HepG2 (cell line): ENCODE measurements at regions not wholly inside any gene's neighbourhood (a gene's known extent, or its start where the extent isn't known, plus 50 kb on each side); places are given as distances from the start of the nearest gene placed in this dataset.

Experiments used
- ATAC-seq: fragments of 200-7000 bp; cut with Tn5 transposase; 3 replicates; pipeline ENCODE4 v1.9.1; 2020; ENCODE audit warnings: mild to moderate bottlenecking, moderate library complexity
- BruUV-seq: library from RNA; stranded (reverse); fragments of 400-500 nt; replicated peaks from 2 replicates; lab custom pipeline; 2021; lab: Mats Ljungman, UMichigan
- CTCF ChIA-PET: fragments of 300-600 bp; formaldehyde crosslinking; extraction: SDS; loops from one replicate; lab custom pipeline; 2021; ENCODE audit warnings: low total read pairs, inconsistent platforms, low intra/inter-chr PET ratio; lab: Yijun Ruan, JAX
- POLR2A ChIA-PET: fragments of 350-600 bp; sonication (Branson Sonifier 250); formaldehyde crosslinking; loops from one replicate; lab custom pipeline; 2020; ENCODE audit warnings: antibody characterized with exemption, inconsistent platforms; lab: Yijun Ruan, JAX
- DNase-seq: peaks from one replicate; pipeline ENCODE4 v3.0.0-alpha.2; 2015; ENCODE audit warnings: low spot score
- FAIRE-seq: peaks from 3 replicates; lab custom pipeline; 2011; peaks lifted over from hg19 to GRCh38; lab: Jason Lieb, UNC
- H2AFZ ChIP-seq: one replicate; pipeline ENCODE4 v1.6.1; 2011; ENCODE audit warnings: low read length, inconsistent platforms
- H3K27ac ChIP-seq: fragments of 300-600 bp; 3 replicates; pipeline ENCODE4 v1.8.0; 2011; ENCODE audit warnings: mixed run types, mild to moderate bottlenecking, mixed read lengths, low read length, inconsistent platforms; ENCODE audit not compliant: insufficient read depth; ENCODE audit errors: extremely low read length
- H3K27me3 ChIP-seq, 2 experiments: fragments of 200-600 bp in 1 of 2; 2 replicates in 1 of 2; 3 replicates in 1 of 2; pipeline versions ENCODE4 v1.6.0 to v1.8.0; 2011; ENCODE audit warnings: low read length in 2 of 2, mild to moderate bottlenecking in 2 of 2, moderate library complexity in 2 of 2, inconsistent platforms in 1 of 2; ENCODE audit not compliant: insufficient read depth in 2 of 2, control insufficient read depth in 1 of 2
- H3K36me3 ChIP-seq, 2 experiments: fragments of 200-600 bp in 1 of 2; replicated peaks in 1 of 2; 2 replicates in 1 of 2; 3 replicates in 1 of 2; pipeline versions ENCODE4 v1.5.1 to v1.8.0; 2011; ENCODE audit warnings: low read length in 2 of 2, inconsistent platforms in 1 of 2; ENCODE audit not compliant: insufficient read depth in 2 of 2, control insufficient read depth in 1 of 2
- H3K4me1 ChIP-seq: 2 replicates; pipeline ENCODE4 v1.5.1; 2012; ENCODE audit warnings: low read length, inconsistent platforms; ENCODE audit not compliant: insufficient read depth
- H3K4me2 ChIP-seq: 2 replicates; pipeline ENCODE4 v1.6.0; 2011; ENCODE audit warnings: low read depth, low read length, inconsistent platforms
- H3K4me3 ChIP-seq, 3 experiments: fragments of 200-600 bp in 1 of 3; sonication (generic), shearing (Covaris generic) in 1 of 3; replicated peaks in 1 of 3; 2 replicates each; pipeline ENCODE4 v1.5.1; 2011 to 2016; ENCODE audit warnings: low read length in 3 of 3, inconsistent platforms in 2 of 3, low read depth in 2 of 3, mild to moderate bottlenecking in 2 of 3, control low read depth in 1 of 3, mixed read lengths in 1 of 3; ENCODE audit not compliant: insufficient read depth in 1 of 3
- H3K79me2 ChIP-seq: one replicate; pipeline ENCODE4 v1.6.1; 2011; ENCODE audit warnings: low read length, inconsistent platforms; ENCODE audit not compliant: insufficient read depth
- H3K9ac ChIP-seq: 2 replicates; pipeline ENCODE4 v1.6.0; 2011; ENCODE audit warnings: mild to moderate bottlenecking, low read depth, low read length, inconsistent platforms; ENCODE audit not compliant: insufficient read depth
- H3K9me3 ChIP-seq: 2 replicates; pipeline ENCODE4 v1.5.1; 2012; ENCODE audit warnings: mild to moderate bottlenecking, low read length
- H4K20me1 ChIP-seq: 2 replicates; pipeline ENCODE4 v1.6.0; 2011; ENCODE audit warnings: inconsistent platforms, mild to moderate bottlenecking, low read length, moderate library complexity; ENCODE audit not compliant: insufficient read depth
- BRF2 ChIP-seq: sonication (generic); formaldehyde crosslinking; IDR thresholded peaks from 2 replicates; pipeline ENCODE4 v1.8.1; 2022; ENCODE audit warnings: mild to moderate bottlenecking, missing genetic modification reagents
- HBP1 ChIP-seq: IDR thresholded peaks from 2 replicates; pipeline ENCODE4 v1.6.1; 2016; ENCODE audit warnings: low read depth, control low read depth
- HES4 ChIP-seq: sonication (generic); formaldehyde crosslinking; IDR thresholded peaks from 2 replicates; pipeline ENCODE4 v1.9.0; 2021; ENCODE audit warnings: mild to moderate bottlenecking, missing genetic modification reagents, borderline replicate concordance
- ISX ChIP-seq: sonication (generic); formaldehyde crosslinking; conservative IDR thresholded peaks from 2 replicates; pipeline ENCODE4 v1.5.0; 2020; ENCODE audit warnings: missing genetic modification reagents
- NFYB ChIP-seq: sonication (generic); formaldehyde crosslinking; IDR thresholded peaks from 2 replicates; pipeline ENCODE4 v1.4.0; 2020; ENCODE audit warnings: missing genetic modification reagents
- SMARCC2 ChIP-seq: fragments of 450-650 bp; IDR thresholded peaks from 2 replicates; pipeline ENCODE4 v1.6.1; 2017; ENCODE audit warnings: antibody characterized with exemption, mild to moderate bottlenecking
- TFDP2 ChIP-seq: sonication (generic); formaldehyde crosslinking; IDR thresholded peaks from 2 replicates; pipeline ENCODE4 v1.4.0; 2020; ENCODE audit warnings: missing genetic modification reagents
- THAP11 ChIP-seq: IDR thresholded peaks from 2 replicates; pipeline ENCODE4 v1.6.1; 2016; ENCODE audit warnings: missing biosample characterization, missing genetic modification reagents
- ZBTB20 ChIP-seq: sonication (generic); formaldehyde crosslinking; IDR thresholded peaks from 2 replicates; pipeline ENCODE4 v1.8.1; 2023; ENCODE audit warnings: missing genetic modification reagents, low read depth, mild to moderate bottlenecking, borderline replicate concordance
- ZNF24 ChIP-seq: fragments of 450-650 bp; IDR thresholded peaks from 2 replicates; pipeline ENCODE4 v1.6.1; 2017; ENCODE audit warnings: antibody characterized with exemption, mild to moderate bottlenecking
- ZNF350 ChIP-seq: sonication (generic); formaldehyde crosslinking; IDR thresholded peaks from 2 replicates; pipeline ENCODE4 v1.4.0; 2020; ENCODE audit warnings: mild to moderate bottlenecking, low read depth, missing genetic modification reagents, borderline replicate concordance
- ZNF589 ChIP-seq: sonication (generic); formaldehyde crosslinking; conservative IDR thresholded peaks from 2 replicates; pipeline ENCODE4 v1.8.0; 2022; ENCODE audit warnings: mild to moderate bottlenecking, moderate library complexity, missing genetic modification reagents
- ZNF746 ChIP-seq: sonication (generic); formaldehyde crosslinking; IDR thresholded peaks from 2 replicates; pipeline ENCODE4 v1.8.0; 2022; ENCODE audit warnings: mild to moderate bottlenecking, missing genetic modification reagents
- WGBS: methylation state at CpG from one replicate; pipeline ENCODE4 v1.1.6; 2017; ENCODE audit warnings: low lambda C conversion rate; 5-methylcytosine and 5-hydroxymethylcytosine counted together
- in situ Hi-C: cut with HindIII; loops from 2 replicates; pipeline ENCODE4 v1.10.0; 2017; ENCODE audit warnings: low pct_unique_long_range_greater_than_20kb; ENCODE audit not compliant: extremely low pct_ligation_motif_present
- intact Hi-C: fragments of 100-400 bp; cut with micrococcal nuclease; formaldehyde crosslinking; loops from one replicate; pipeline ENCODE4 v1.10.0; 2022; ENCODE audit not compliant: unreplicated experiment
- TF ChIP-seq, protein P1 (sequence below): sonication (generic); formaldehyde crosslinking; IDR thresholded peaks from 2 replicates; pipeline ENCODE4 v1.8.1; 2023; ENCODE audit warnings: mild to moderate bottlenecking, missing genetic modification reagents
- TF ChIP-seq, protein P2 (sequence below): sonication (generic); formaldehyde crosslinking; IDR thresholded peaks from 2 replicates; pipeline ENCODE4 v1.8.0; 2022; ENCODE audit warnings: missing genetic modification reagents, mild to moderate bottlenecking, moderate library complexity, borderline replicate concordance

- Histone ChIP-seq H3K36me3 (no peaks in the 10 kb centered on the region), H3K79me2 (no peaks in the 10 kb centered on the region), H3K4me3 (no peak overlapping the region), H2AFZ (no peak overlapping the region), H3K4me1 (no peaks in the 10 kb centered on the region), H3K9ac (no peak overlapping the region), H4K20me1 (no peaks in the 10 kb centered on the region)
- no peak for DNase-seq
- CTCF ChIA-PET, result no interaction called here
- TF ChIP-seq, protein P1, sequence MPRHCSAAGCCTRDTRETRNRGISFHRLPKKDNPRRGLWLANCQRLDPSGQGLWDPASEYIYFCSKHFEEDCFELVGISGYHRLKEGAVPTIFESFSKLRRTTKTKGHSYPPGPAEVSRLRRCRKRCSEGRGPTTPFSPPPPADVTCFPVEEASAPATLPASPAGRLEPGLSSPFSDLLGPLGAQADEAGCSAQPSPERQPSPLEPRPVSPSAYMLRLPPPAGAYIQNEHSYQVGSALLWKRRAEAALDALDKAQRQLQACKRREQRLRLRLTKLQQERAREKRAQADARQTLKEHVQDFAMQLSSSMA (CRISPR knock-in tag), result no peak
- no peak for TF ChIP-seq ZNF24
- TF ChIP-seq BRF2 (CRISPR knock-in tag), result no peak
- no peak for TF ChIP-seq HBP1 (CRISPR knock-in tag)
- TF ChIP-seq ISX (CRISPR knock-in tag), result no peak
- no peak for TF ChIP-seq THAP11
- TF ChIP-seq ZNF350 (CRISPR knock-in tag), result no peak
- no peak for TF ChIP-seq ZNF589
- no peak for TF ChIP-seq TFDP2 (CRISPR knock-in tag)
- no peak for TF ChIP-seq HES4 (CRISPR knock-in tag)
- TF ChIP-seq SMARCC2, result no peak
- TF ChIP-seq, protein P2, sequence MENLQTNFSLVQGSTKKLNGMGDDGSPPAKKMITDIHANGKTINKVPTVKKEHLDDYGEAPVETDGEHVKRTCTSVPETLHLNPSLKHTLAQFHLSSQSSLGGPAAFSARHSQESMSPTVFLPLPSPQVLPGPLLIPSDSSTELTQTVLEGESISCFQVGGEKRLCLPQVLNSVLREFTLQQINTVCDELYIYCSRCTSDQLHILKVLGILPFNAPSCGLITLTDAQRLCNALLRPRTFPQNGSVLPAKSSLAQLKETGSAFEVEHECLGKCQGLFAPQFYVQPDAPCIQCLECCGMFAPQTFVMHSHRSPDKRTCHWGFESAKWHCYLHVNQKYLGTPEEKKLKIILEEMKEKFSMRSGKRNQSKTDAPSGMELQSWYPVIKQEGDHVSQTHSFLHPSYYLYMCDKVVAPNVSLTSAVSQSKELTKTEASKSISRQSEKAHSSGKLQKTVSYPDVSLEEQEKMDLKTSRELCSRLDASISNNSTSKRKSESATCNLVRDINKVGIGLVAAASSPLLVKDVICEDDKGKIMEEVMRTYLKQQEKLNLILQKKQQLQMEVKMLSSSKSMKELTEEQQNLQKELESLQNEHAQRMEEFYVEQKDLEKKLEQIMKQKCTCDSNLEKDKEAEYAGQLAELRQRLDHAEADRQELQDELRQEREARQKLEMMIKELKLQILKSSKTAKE, result no peak
- TF ChIP-seq NFYB (CRISPR knock-in tag), result no peak
- no peak for TF ChIP-seq ZBTB20 (CRISPR knock-in tag)
- TF ChIP-seq ZNF746 (CRISPR knock-in tag), result no peak
- TF ChIP-seq, all 625 proteins: peak for 0
- POLR2A ChIA-PET, result no interaction called here
- Histone ChIP-seq H3K27me3 (peaks cover 0 to 3% of the 10 kb centered on the region in 2 experiments; a peak in 1 of 5 replicates), H3K27ac (no peak overlapping the region), H3K9me3 (no peaks in the 10 kb centered on the region), H3K4me2 (no peak overlapping the region)
- no peak for FAIRE-seq
- in situ Hi-C loops, result no loop called here
- WGBS, result 29% methylated on average over 8 of the region's 8 CpGs
- ATAC-seq, result no peak
- intact Hi-C loops, result no loop called here
- BruUV-seq, result no TSS peak
Observed at GRCh38 chr4:145279122-145279960, 99.0 kb upstream of the OTUD4 start.
